Superior temporal gyrus (tissue), 1 donor: ENCODE measurements at regions not wholly inside any gene's neighbourhood (a gene's known extent, or its start where the extent isn't known, plus 50 kb on each side); places are given as distances from the start of the nearest gene placed in this dataset.
"Not testable (repeated sequence)": the region's sequence is repeated elsewhere in the genome, so short reads cannot be mapped to it uniquely, and the experiment has no call there.

Source experiments
- DNase-seq: peaks from one replicate; pipeline ENCODE4 v3.0.0-alpha.2; 2016; ENCODE audit errors: extremely low spot score

- DNase-seq = no peak
These were observed 77.1 kb upstream of the NFE2L3 start for GRCh38 chr7:26074919-26075318.

GRCh38 chr7:26076691-26077090, 75.3 kb upstream of the NFE2L3 start:
- DNase-seq = no peak

- peak; percentile 61 for DNase-seq
These were observed 73.3 kb upstream of the NFE2L3 start for GRCh38 chr7:26078437-26079336.

GRCh38 chr7:26081638-26082037, 70.4 kb upstream of the NFE2L3 start:
- no peak for DNase-seq

- DNase-seq = no peak
These were observed 68.9 kb upstream of the NFE2L3 start for GRCh38 chr7:26083113-26083512.

- DNase-seq = no peak
These were observed 67.6 kb upstream of the NFE2L3 start for GRCh38 chr7:26084418-26084817.

- no peak for DNase-seq
These were observed 66.2 kb upstream of the NFE2L3 start for GRCh38 chr7:26085771-26086170.

- DNase-seq = no peak
These were observed 64.5 kb upstream of the NFE2L3 start for GRCh38 chr7:26087321-26088091.

- DNase-seq = not testable (repeated sequence)
These were observed 62.5 kb upstream of the NFE2L3 start for GRCh38 chr7:26089469-26089868.

- DNase-seq = peak; percentile 85
These were observed 61.0 kb upstream of the NFE2L3 start for GRCh38 chr7:26090927-26091519.

- DNase-seq = no peak
These were observed 60.1 kb upstream of the NFE2L3 start for GRCh38 chr7:26091933-26092332.

GRCh38 chr7:26093023-26093422, 59.0 kb upstream of the NFE2L3 start:
- DNase-seq = no peak

GRCh38 chr7:26096136-26096535, 55.9 kb upstream of the NFE2L3 start:
- no peak for DNase-seq

GRCh38 chr7:26097837-26098668, 53.9 kb upstream of the NFE2L3 start:
- no peak for DNase-seq

GRCh38 chr7:26099236-26099635, 52.8 kb upstream of the NFE2L3 start:
- DNase-seq = no peak

GRCh38 chr7:26100406-26101339, 51.3 kb upstream of the NFE2L3 start:
- DNase-seq = no peak

- no peak for DNase-seq
These were observed 50.4 kb upstream of the NFE2L3 start for GRCh38 chr7:26101361-26102151.

- no peak for DNase-seq
These were observed 49.8 kb upstream of the NFE2L3 start for GRCh38 chr7:26102176-26102575.
